HG02763 (cell line): ENCODE measurements at regions not wholly inside any gene's neighbourhood (a gene's known extent, or its start where the extent isn't known, plus 50 kb on each side); places are given as distances from the start of the nearest gene placed in this dataset.

Experiments used
- ATAC-seq: cut with Tn5 transposase; IDR thresholded peaks from one replicate; pipeline ENCODE4 v1.9.1; 2021; ENCODE audit warnings: mild to moderate bottlenecking, moderate library complexity; ENCODE audit not compliant: unreplicated experiment

GRCh38 chr1:4506591-4506990 lies 147.8 kb upstream of the AJAP1 start:
- ATAC-seq: no peak

GRCh38 chr1:4509206-4509605 lies 145.2 kb upstream of the AJAP1 start:
- ATAC-seq: no peak

GRCh38 chr1:4510276-4510691 lies 144.1 kb upstream of the AJAP1 start:
- ATAC-seq: no peak

- no peak for ATAC-seq
Observed at GRCh38 chr1:4511374-4511773, 143.0 kb upstream of the AJAP1 start.

- ATAC-seq: no peak
Observed at GRCh38 chr1:4512636-4513035, 141.8 kb upstream of the AJAP1 start.

GRCh38 chr1:4513685-4514084 lies 140.7 kb upstream of the AJAP1 start:
- no peak for ATAC-seq

- no peak for ATAC-seq
Observed at GRCh38 chr1:4515727-4516289, 138.6 kb upstream of the AJAP1 start.

- no peak for ATAC-seq
Observed at GRCh38 chr1:4516596-4516995, 137.8 kb upstream of the AJAP1 start.

GRCh38 chr1:4517186-4517954 lies 137.0 kb upstream of the AJAP1 start:
- no peak for ATAC-seq

GRCh38 chr1:4518621-4519020 lies 135.8 kb upstream of the AJAP1 start:
- ATAC-seq: no peak

GRCh38 chr1:4519954-4520353 lies 134.5 kb upstream of the AJAP1 start:
- no peak for ATAC-seq

- no peak for ATAC-seq
Observed at GRCh38 chr1:4523551-4523950, 130.9 kb upstream of the AJAP1 start.

- no peak for ATAC-seq
Observed at GRCh38 chr1:4526747-4527146, 127.7 kb upstream of the AJAP1 start.

GRCh38 chr1:4527819-4528218 lies 126.6 kb upstream of the AJAP1 start:
- no peak for ATAC-seq

GRCh38 chr1:4528590-4528989 lies 125.8 kb upstream of the AJAP1 start:
- no peak for ATAC-seq

GRCh38 chr1:4529446-4530165 lies 124.8 kb upstream of the AJAP1 start:
- ATAC-seq: no peak

- no peak for ATAC-seq
Observed at GRCh38 chr1:4530166-4530785, 124.1 kb upstream of the AJAP1 start.

- ATAC-seq: no peak
Observed at GRCh38 chr1:4531842-4532241, 122.6 kb upstream of the AJAP1 start.

GRCh38 chr1:4532656-4533055 lies 121.8 kb upstream of the AJAP1 start:
- ATAC-seq: no peak

- no peak for ATAC-seq
Observed at GRCh38 chr1:4546911-4547310, 107.5 kb upstream of the AJAP1 start.

GRCh38 chr1:4549930-4550329 lies 104.5 kb upstream of the AJAP1 start:
- no peak for ATAC-seq

- no peak for ATAC-seq
Observed at GRCh38 chr1:4550941-4551340, 103.5 kb upstream of the AJAP1 start.
